ENCODE measurements at regions not wholly inside any gene's neighbourhood (a gene's known extent, or its start where the extent isn't known, plus 50 kb on each side); places are given as distances from the start of the nearest gene placed in this dataset.

GRCh38 chr3:103173940-103174339, 739.1 kb downstream of the ZPLD1 start:
- TF ChIP-seq CTCF (IDR thresholded peaks at IDR 0.05; ENCODE audit: borderline replicate concordance, extremely low read depth, low read length, poor library complexity, severe bottlenecking) (no peak), EZH2 (IDR thresholded peaks at IDR 0.05; ENCODE audit: borderline replicate concordance, low read depth, low read length, severe bottlenecking) (no peak)
